ENCODE measurements at regions not wholly inside any gene's neighbourhood (a gene's known extent, or its start where the extent isn't known, plus 50 kb on each side); places are given as distances from the start of the nearest gene placed in this dataset.

DNA sequence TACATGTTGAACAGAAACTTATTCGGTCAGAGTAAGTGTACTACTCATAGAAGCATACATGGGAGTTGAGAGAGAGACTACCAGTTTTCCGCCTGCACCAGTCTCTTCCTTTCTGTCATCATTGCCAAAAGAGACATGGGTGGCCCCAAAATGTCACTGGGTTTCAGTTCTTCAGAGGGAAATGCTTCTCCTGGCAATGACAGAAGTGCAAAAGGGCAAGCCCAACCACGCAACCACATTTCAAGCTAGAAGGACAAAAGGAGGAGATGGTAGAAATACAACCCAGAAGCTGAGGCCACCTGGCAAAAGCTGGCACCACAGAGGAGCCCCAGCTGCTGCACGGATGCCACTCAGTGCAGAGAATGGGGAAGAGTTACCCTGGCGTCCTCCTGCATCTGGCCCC is 320.1 kb downstream of the BCOR start:
- no peak overlapping the region for H3K4me3 ChIP-seq (ENCODE audit: low read depth, low read length)
- in situ Hi-C loops (cut with HindIII; ENCODE audit: low sequenced_read_pairs): no loop called here
- TF ChIP-seq, protein P1, sequence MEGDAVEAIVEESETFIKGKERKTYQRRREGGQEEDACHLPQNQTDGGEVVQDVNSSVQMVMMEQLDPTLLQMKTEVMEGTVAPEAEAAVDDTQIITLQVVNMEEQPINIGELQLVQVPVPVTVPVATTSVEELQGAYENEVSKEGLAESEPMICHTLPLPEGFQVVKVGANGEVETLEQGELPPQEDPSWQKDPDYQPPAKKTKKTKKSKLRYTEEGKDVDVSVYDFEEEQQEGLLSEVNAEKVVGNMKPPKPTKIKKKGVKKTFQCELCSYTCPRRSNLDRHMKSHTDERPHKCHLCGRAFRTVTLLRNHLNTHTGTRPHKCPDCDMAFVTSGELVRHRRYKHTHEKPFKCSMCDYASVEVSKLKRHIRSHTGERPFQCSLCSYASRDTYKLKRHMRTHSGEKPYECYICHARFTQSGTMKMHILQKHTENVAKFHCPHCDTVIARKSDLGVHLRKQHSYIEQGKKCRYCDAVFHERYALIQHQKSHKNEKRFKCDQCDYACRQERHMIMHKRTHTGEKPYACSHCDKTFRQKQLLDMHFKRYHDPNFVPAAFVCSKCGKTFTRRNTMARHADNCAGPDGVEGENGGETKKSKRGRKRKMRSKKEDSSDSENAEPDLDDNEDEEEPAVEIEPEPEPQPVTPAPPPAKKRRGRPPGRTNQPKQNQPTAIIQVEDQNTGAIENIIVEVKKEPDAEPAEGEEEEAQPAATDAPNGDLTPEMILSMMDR (IDR thresholded peaks at IDR 0.05; ENCODE audit: low read depth, low read length): no peak
- no peak for DNase-seq (ENCODE audit: low read depth, low spot score)

DNA sequence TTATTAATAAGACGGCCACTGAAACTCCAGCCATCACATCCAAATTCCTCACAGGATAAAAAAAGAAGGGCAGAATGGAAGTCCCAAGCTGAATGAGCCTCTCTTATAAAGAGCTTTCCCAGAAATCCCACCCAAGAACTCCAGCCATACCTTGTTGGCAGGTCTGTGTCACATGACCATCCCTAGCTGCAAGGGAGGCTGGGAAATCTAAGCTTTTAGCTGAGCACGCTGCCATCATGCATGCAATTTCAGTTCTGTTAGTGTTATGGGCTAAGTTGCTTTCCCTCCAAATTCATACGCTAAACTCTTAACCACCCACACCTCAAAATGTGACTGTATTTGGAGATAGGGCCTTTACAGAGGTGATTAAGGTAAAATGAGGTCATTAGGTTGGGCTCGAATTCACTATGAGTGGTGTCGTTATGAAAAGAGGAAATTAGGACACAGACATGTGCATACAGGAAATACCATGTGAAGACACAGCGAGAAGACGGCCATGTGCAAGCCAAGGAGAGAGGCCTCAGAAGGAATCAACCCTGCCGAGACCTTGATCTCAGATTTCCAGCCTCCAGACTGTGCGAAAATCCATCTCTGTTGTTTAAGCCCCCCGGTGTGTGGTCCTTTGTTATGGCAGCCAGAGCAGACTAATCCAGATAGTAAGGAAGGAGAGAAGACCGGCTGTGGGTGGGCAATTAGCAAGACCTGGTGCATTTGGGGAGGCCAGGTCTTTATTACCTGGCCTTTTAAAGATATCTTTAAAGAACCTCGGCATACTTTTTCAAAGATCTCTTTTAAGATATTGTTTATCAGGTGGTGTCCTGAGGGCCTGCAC is 317.6 kb downstream of the BCOR start:
- DNase-seq (ENCODE audit: low read depth, low spot score): no peak
- in situ Hi-C loops (cut with HindIII; ENCODE audit: low sequenced_read_pairs): no loop called here
- TF ChIP-seq, protein P1 (IDR thresholded peaks at IDR 0.05; ENCODE audit: low read depth, low read length): no peak
- no peak overlapping the region for H3K4me3 ChIP-seq (ENCODE audit: low read depth, low read length)

DNA sequence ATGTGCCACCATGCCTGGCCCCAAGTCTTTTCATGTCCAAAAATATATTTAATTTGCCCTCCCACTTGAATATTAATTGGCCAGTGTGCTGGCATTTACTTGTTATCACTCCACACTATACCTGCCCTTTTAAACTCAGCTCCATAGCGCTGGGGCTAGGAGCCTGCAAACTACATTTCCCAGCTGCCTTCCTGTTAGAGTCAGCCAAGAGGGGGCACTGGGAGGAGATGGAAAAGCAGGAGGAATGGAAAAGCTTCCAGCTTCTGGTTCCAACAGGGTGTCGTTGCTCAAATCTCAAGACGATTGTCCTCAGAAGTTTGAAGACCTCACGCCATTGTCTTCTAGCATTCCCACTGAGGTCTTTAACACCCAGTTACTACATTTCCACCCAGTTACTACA is 315.5 kb downstream of the BCOR start:
- no peak for DNase-seq (ENCODE audit: low read depth, low spot score)
- TF ChIP-seq, protein P1 (IDR thresholded peaks at IDR 0.05; ENCODE audit: low read depth, low read length): no peak
- H3K4me3 ChIP-seq (ENCODE audit: low read depth, low read length): no peak overlapping the region
- in situ Hi-C loops (cut with HindIII; ENCODE audit: low sequenced_read_pairs): no loop called here

DNA sequence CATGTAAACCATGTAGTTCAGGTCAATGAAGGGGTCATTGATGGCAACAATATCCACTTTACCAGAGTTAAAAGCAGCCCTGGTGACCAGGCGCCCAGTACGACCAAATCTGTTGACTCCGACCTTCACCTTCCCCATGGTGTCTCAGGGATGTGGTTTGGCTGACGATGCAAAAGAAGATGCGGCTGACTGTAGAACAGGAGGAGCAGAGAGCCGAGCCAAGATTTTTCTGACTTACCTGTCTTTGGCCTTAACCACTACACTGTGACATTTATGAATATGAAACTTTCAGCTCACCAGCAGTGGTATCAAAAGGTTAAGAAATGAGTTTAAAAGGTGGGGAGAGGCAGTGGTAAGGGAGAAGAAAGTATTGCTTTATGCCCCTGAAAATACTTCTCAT is 309.8 kb downstream of the BCOR start:
- in situ Hi-C loops (cut with HindIII; ENCODE audit: low sequenced_read_pairs): no loop called here
- TF ChIP-seq, protein P1 (IDR thresholded peaks at IDR 0.05; ENCODE audit: low read depth, low read length): no peak
- no peak overlapping the region for H3K4me3 ChIP-seq (ENCODE audit: low read depth, low read length)
- no peak for DNase-seq (ENCODE audit: low read depth, low spot score)

DNA sequence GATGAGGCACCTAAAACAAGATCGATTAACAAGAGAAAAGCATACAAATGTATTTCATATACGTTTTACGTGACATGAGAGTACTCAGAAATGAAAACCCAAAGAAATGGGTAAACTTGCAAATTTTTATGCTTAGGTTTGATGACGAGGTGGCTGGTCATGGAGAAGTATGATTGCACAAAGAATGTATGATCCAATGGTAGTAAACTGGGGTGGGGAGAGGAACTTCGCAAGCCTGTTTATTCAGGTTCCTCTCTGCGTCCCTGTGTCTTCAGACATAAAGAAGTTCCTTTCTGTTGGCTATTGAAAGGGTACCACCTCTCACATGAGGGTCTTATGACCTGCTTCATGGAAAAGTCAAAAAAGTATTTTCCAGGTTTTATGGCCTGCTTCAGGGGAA is 309.2 kb downstream of the BCOR start:
- H3K4me3 ChIP-seq (ENCODE audit: low read depth, low read length): no peak overlapping the region
- TF ChIP-seq, protein P1 (IDR thresholded peaks at IDR 0.05; ENCODE audit: low read depth, low read length): no peak
- DNase-seq (ENCODE audit: low read depth, low spot score): no peak
- in situ Hi-C loops (cut with HindIII; ENCODE audit: low sequenced_read_pairs): no loop called here

DNA sequence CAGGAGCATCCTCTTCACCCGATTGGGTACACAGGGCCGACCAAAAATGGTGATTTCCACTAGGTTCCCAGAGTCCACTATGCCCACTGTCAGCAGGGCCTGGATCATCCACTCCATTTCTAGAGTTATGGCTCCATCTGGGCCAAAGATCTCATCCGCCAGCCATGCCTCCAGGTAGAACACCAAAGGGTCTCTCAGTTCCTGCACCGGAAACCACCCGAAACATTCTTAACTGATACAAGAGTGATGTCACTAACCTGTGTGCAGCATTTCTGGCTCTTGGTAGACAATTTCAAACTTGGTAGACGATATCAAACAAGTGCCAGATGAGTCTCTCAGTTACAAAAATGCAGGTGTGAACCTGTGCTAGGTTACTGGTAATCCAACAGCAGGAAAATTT is 306.1 kb downstream of the BCOR start:
- TF ChIP-seq, protein P1 (IDR thresholded peaks at IDR 0.05; ENCODE audit: low read depth, low read length): no peak
- no peak for DNase-seq (ENCODE audit: low read depth, low spot score)
- in situ Hi-C loops (cut with HindIII; ENCODE audit: low sequenced_read_pairs): no loop called here
- no peak overlapping the region for H3K4me3 ChIP-seq (ENCODE audit: low read depth, low read length)
